Stimulated activated CD4-positive, alpha-beta T cell treated with anti-CD3 and anti-CD28 coated beads, Interleukin-1b, Interleukin-23, amount 100 ng/mL, for 24 hours (primary cell): ENCODE measurements at regions not wholly inside any gene's neighbourhood (a gene's known extent, or its start where the extent isn't known, plus 50 kb on each side); places are given as distances from the start of the nearest gene placed in this dataset.

Experiments used
- DNase-seq, 4 experiments: peaks; one replicate each; pipeline ENCODE4 v3.0.0-alpha.2; 2020; ENCODE audit warnings: low read depth in 4 of 4, low spot score in 1 of 4

- DNase-seq = no peak
Measured at GRCh38 chr3:124274051-124274450, 282.1 kb upstream of the ROPN1 start.

GRCh38 chr3:124275412-124275811 is 283.5 kb upstream of the ROPN1 start:
- no peak for DNase-seq

- DNase-seq = no peak
Measured at GRCh38 chr3:124276133-124276532, 284.2 kb upstream of the ROPN1 start.

- DNase-seq = no peak
Measured at GRCh38 chr3:124276539-124277143, 284.7 kb upstream of the ROPN1 start.

GRCh38 chr3:124277144-124277890 is 285.4 kb upstream of the ROPN1 start:
- DNase-seq = no peak

GRCh38 chr3:124281453-124282316 is 289.8 kb upstream of the ROPN1 start:
- peak in 1 of 4 experiments; percentile 0 for DNase-seq

GRCh38 chr3:124282751-124283651 is 291.1 kb upstream of the ROPN1 start:
- DNase-seq = no peak

- DNase-seq = no peak
Measured at GRCh38 chr3:124283652-124284023, 291.7 kb upstream of the ROPN1 start.

GRCh38 chr3:124288996-124289395 is 297.1 kb upstream of the ROPN1 start:
- DNase-seq = no peak

GRCh38 chr3:124291008-124291407 is 299.1 kb upstream of the ROPN1 start:
- no peak for DNase-seq

- no peak for DNase-seq
Measured at GRCh38 chr3:124292329-124292728, 300.4 kb upstream of the ROPN1 start.

- no peak for DNase-seq
Measured at GRCh38 chr3:124293584-124293983, 301.7 kb upstream of the ROPN1 start.

- no peak for DNase-seq
Measured at GRCh38 chr3:124295362-124295761, 303.4 kb upstream of the ROPN1 start.

GRCh38 chr3:124296406-124296805 is 304.5 kb upstream of the ROPN1 start:
- no peak for DNase-seq

- no peak for DNase-seq
Measured at GRCh38 chr3:124297062-124297980, 305.4 kb upstream of the ROPN1 start.

- no peak for DNase-seq
Measured at GRCh38 chr3:124298301-124298700, 306.4 kb upstream of the ROPN1 start.

GRCh38 chr3:124298951-124299350 is 307.0 kb upstream of the ROPN1 start:
- no peak for DNase-seq

- DNase-seq = no peak
Measured at GRCh38 chr3:124299831-124300230, 307.9 kb upstream of the ROPN1 start.

GRCh38 chr3:124300416-124300815 is 308.5 kb upstream of the ROPN1 start:
- no peak for DNase-seq
